Ovary (tissue), 7 donors: ENCODE measurements at regions not wholly inside any gene's neighbourhood (a gene's known extent, or its start where the extent isn't known, plus 50 kb on each side); places are given as distances from the start of the nearest gene placed in this dataset.

ENCODE experiments used
- DNase-seq, 5 donors: peaks; one replicate each; pipeline ENCODE4 v3.0.0-alpha.2; 2019 to 2020
- H3K27ac ChIP-seq, 2 donors: fragments of 200-600 bp; one replicate each; pipeline versions ENCODE4 v1.5.1 to v1.8.0; 2019 to 2022
- H3K27me3 ChIP-seq: fragments of 200-600 bp; one replicate; pipeline ENCODE4 v1.8.0; 2022
- H3K36me3 ChIP-seq: fragments of 200-600 bp; sonication (generic); one replicate; pipeline ENCODE4 v1.5.1; 2019
- H3K4me1 ChIP-seq: one replicate; pipeline ENCODE4 v1.8.1; 2013; ENCODE audit warnings: mild to moderate bottlenecking, moderate library complexity; ENCODE audit not compliant: insufficient read depth
- H3K4me3 ChIP-seq: fragments of 200-600 bp; sonication (generic); one replicate; pipeline ENCODE4 v1.5.1; 2017
- H3K9me3 ChIP-seq, 2 donors: fragments of 200-600 bp in 1 of 2; sonication (generic) in 1 of 2; one replicate each; pipeline versions ENCODE4 v1.5.1 to v1.8.1; 2013 to 2019; ENCODE audit warnings: mild to moderate bottlenecking in 1 of 2, moderate library complexity in 1 of 2
- EP300 ChIP-seq: sonication (generic); formaldehyde crosslinking; IDR thresholded peaks from one replicate; pipeline ENCODE4 v1.6.1; 2017; ENCODE audit warnings: antibody characterized with exemption
- POLR2A ChIP-seq: fragments of 450-650 bp; IDR thresholded peaks from one replicate; pipeline ENCODE4 v1.6.1; 2017; ENCODE audit warnings: antibody characterized with exemption, mild to moderate bottlenecking, moderate library complexity
- WGBS, 3 donors: extraction: QIAGEN DNeasy Blood & Tissue Kit in 1 of 3; methylation state at CpG; one replicate each; pipeline versions ENCODE4 v1.1.5 to v1.1.7; 2013 to 2017; 5-methylcytosine and 5-hydroxymethylcytosine counted together
- intact Hi-C, 4 donors: fragments of 100-400 bp; cut with DNase I; formaldehyde crosslinking; loops; one replicate each; pipeline versions ENCODE4 v1.11.0 to v1.15.1; 2022 to 2023
- TF ChIP-seq, protein P1 (sequence below), 3 donors: fragments of 450-650 bp in 2 of 3; fragments of 200-600 bp in 1 of 3; IDR thresholded peaks; one replicate each; pipeline versions ENCODE4 v1.5.1 to v1.8.0; 2016 to 2022; ENCODE audit warnings: antibody characterized with exemption in 3 of 3, mild to moderate bottlenecking in 1 of 3
- donor health status: DM: no; HTN: no; CAD: no; lungs with moderate emphysema.
- donor health status: DM: no; HTN: no; CAD: no.
- donor health status: Bipolar disorder and iron deficiency.
- donor health status: DM: no; HTN: no; CAD: no.
- donor health status: DM: yes; HTN: yes; CAD: no.

DNA sequence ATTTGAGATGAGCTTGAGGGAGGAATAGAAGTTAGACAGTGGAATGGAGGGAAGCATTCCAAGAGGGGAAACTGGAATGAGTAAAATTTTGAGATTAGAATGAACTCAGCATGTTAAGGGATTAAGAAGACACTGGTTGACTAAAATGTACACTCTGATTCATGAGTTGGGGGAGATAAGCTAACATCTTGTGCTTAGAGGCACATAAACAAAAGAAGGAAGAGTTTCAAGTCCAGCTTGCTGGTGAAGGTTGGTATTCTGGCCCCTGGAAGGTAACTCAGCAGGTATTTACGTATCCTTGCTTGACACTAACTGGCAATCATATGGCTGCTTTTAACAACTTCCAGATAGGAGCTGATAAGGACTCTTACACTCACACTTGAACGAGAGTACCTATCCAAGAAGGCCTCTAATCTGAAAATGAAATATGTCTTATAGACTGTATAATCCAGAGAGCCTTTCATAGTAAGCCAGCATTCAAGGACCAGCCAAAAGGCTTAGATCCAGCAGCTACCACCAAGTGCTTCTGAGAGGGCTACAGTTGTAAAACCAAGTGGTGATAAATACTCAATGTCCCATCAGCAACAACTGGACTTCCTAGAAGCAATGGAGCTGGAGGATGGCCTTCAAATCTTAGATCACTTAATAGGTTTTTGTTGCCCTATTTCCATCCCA lies 149.7 kb upstream of the SERP2 start:
- Histone ChIP-seq H3K9me3 (no peaks in the 10 kb centered on the region), H3K27me3 (no peaks in the 10 kb centered on the region), H3K36me3 (no peaks in the 10 kb centered on the region), H3K4me3 (no peak overlapping the region), H3K4me1 (peaks cover 7% of the 10 kb centered on the region), H3K27ac (peak overlapping the region; percentile 59 to 77)
- no peak for TF ChIP-seq POLR2A
- WGBS, 3 donors: 8 to 27% (median 25%) methylated on average over 2 of the region's 2 CpGs
- intact Hi-C loops: loop anchor here in 1 of 4 donors (10.0 kb wide), 1 partner anchor 211 kb away; no protein-coding TSS in a partner anchor
- peak in 1 of 5 donors; percentile 30 for DNase-seq

DNA sequence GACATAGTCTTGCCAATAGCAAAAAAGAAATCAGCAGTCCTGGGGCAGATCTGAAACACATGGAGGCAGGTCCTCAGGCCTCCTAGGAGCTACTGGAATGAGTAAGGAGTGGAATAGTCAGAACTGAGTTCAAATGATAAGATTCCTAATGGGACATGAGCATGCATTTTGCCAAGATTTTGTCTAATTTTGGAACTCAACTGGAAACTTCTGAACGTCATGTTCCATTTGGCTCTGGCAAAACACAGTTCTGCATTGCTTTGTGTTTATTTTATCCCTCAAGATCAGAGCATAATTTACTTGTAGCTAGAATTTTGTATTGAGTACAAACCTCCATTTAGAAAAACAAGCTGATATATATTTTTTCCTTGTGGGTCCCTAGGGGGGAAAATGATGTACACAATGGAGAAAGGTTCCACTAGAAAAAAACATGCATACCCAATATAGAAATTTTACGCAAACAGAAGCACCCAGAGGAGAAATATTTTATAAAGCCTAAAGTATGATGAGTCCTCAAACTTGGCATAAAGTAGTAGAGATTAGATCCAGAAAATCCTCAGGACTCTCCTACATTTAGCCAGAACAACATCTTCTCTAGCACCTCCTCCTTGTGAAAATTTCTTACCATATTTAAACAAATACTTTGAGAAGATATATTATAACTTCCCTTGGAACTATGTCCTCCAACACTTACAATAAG lies 149.0 kb upstream of the SERP2 start:
- H3K36me3 ChIP-seq: no peaks in the 10 kb centered on the region
- 10 to 20% (median 12%) methylated on average over 2 of the region's 2 CpGs for WGBS, 3 donors
- H3K4me3 ChIP-seq: no peak overlapping the region
- no peaks in the 10 kb centered on the region for H3K9me3 ChIP-seq
- H3K27ac ChIP-seq: peak overlapping the region; percentile 59 to 77
- TF ChIP-seq EP300 (peak; percentile 20), POLR2A (no peak)
- TF ChIP-seq, protein P1, sequence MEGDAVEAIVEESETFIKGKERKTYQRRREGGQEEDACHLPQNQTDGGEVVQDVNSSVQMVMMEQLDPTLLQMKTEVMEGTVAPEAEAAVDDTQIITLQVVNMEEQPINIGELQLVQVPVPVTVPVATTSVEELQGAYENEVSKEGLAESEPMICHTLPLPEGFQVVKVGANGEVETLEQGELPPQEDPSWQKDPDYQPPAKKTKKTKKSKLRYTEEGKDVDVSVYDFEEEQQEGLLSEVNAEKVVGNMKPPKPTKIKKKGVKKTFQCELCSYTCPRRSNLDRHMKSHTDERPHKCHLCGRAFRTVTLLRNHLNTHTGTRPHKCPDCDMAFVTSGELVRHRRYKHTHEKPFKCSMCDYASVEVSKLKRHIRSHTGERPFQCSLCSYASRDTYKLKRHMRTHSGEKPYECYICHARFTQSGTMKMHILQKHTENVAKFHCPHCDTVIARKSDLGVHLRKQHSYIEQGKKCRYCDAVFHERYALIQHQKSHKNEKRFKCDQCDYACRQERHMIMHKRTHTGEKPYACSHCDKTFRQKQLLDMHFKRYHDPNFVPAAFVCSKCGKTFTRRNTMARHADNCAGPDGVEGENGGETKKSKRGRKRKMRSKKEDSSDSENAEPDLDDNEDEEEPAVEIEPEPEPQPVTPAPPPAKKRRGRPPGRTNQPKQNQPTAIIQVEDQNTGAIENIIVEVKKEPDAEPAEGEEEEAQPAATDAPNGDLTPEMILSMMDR (IDR thresholded peaks at IDR 0.05): no peak
- H3K4me1 ChIP-seq: peaks cover 7% of the 10 kb centered on the region
- peak in 2 of 5 donors; percentile 58 to 67 for DNase-seq
- intact Hi-C loops: loop anchor here in 1 of 4 donors (10.0 kb wide), 1 partner anchor 210 kb away; no protein-coding TSS in a partner anchor
- H3K27me3 ChIP-seq: no peaks in the 10 kb centered on the region

DNA sequence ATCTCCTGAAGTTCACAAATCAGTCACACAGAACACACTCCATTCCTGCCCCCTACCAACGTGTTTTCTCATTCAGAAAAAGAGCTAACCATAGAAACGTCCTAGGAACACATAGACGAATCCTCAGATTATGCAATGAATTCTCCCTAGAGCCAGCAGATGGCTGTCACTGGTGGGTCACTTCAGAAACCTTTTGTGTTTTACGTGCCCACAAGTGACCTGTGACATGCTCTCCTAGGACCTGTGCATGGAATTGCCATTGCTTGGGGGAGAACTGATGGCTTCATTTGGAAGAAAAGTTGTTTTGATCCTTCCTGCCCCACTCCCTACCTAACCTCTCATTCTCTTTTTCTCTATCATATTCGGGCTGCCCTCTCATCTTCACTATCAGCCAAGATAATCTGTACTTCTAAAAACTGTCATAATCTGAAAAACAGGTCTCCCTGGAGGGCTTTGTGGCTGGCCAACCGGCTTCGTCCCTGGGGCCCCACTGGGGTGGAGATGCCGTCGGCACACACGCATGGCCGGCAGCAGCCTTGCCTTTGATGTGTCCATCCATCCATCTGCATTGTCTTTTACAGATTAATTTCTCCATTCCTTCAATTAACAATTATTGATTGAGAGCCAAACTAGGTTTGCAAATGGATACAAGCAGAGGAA lies 144.1 kb upstream of the SERP2 start:
- TF ChIP-seq, protein P1 (IDR thresholded peaks at IDR 0.05): no peak
- TF ChIP-seq POLR2A (no peak), EP300 (no peak)
- 88 to 92% (median 89%) methylated on average over 11 of the region's 11 CpGs for WGBS, 3 donors
- H3K4me1 ChIP-seq: peaks cover 8% of the 10 kb centered on the region
- intact Hi-C loops: loop anchor here in 1 of 4 donors (10.0 kb wide), 2 partner anchors 85 to 205 kb away; no protein-coding TSS in a partner anchor
- H3K9me3 ChIP-seq: no peaks in the 10 kb centered on the region
- no peak overlapping the region for H3K4me3 ChIP-seq
- no peak overlapping the region for H3K27ac ChIP-seq
- H3K27me3 ChIP-seq: no peaks in the 10 kb centered on the region
- DNase-seq: no peak
- H3K36me3 ChIP-seq: no peaks in the 10 kb centered on the region

DNA sequence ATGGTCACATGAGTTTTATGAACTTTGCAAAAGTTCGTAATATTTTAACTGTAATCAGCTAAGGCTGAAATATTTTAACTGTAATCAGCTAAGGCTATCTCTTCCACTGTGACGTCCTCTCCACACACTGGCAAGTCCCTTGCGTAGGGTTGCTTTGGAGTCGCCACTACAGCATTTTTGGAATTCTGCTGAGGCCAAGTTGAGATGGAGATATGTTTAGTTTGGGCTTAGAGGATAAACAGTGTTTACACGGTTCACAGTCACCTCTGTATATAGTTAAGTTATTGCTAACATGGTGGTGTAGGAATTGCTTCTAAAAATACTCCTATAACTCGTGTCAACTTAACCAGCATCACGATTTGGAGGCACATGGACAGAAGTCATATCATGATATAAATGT lies 143.6 kb upstream of the SERP2 start:
- WGBS, 3 donors: 79 to 86% (median 82%) methylated on average over 7 of the region's 7 CpGs
- TF ChIP-seq EP300 (no peak), POLR2A (no peak)
- TF ChIP-seq, protein P1 (IDR thresholded peaks at IDR 0.05): no peak
- Histone ChIP-seq H3K36me3 (no peaks in the 10 kb centered on the region), H3K4me1 (peaks cover 8% of the 10 kb centered on the region), H3K27me3 (no peaks in the 10 kb centered on the region), H3K27ac (no peak overlapping the region), H3K4me3 (no peak overlapping the region), H3K9me3 (no peaks in the 10 kb centered on the region)
- intact Hi-C loops: loop anchor here in 1 of 4 donors (10.0 kb wide), 1 partner anchor 85 kb away; no protein-coding TSS in a partner anchor
- no peak for DNase-seq
